WTC11 (cell line): ENCODE measurements at regions not wholly inside any gene's neighbourhood (a gene's known extent, or its start where the extent isn't known, plus 50 kb on each side); places are given as distances from the start of the nearest gene placed in this dataset.

Source experiments
- ATAC-seq: fragments of 200-7000 bp; cut with Tn5 transposase; 2 replicates; pipeline ENCODE4 v1.10.0; 2021; ENCODE audit warnings: mild to moderate bottlenecking, moderate library complexity
- CTCF ChIA-PET: fragments of 300-600 bp; sonication (Branson Sonifier 250); formaldehyde crosslinking; loops from one replicate; lab custom pipeline; 2021; ENCODE audit warnings: antibody characterized with exemption; lab: Charles Lee
- POLR2A ChIA-PET: fragments of 350-600 bp; sonication (Branson Sonifier 250); formaldehyde crosslinking; loops from one replicate; lab custom pipeline; 2021; ENCODE audit warnings: antibody characterized with exemption; lab: Charles Lee
- DNase-seq: peaks from one replicate; pipeline ENCODE4 v3.0.0; 2021; ENCODE audit warnings: low spot score
- H3K27ac Mint-ChIP-seq: 2 replicates; pipeline ENCODE4 v1.8.0; 2021; ENCODE audit warnings: mixed read lengths
- H3K27me3 Mint-ChIP-seq: 2 replicates; pipeline ENCODE4 v1.8.0; 2021; ENCODE audit warnings: low read depth, mild to moderate bottlenecking, moderate library complexity, mixed read lengths
- H3K36me3 Mint-ChIP-seq: 2 replicates; pipeline ENCODE4 v1.8.0; 2021; ENCODE audit warnings: mixed read lengths
- H3K4me1 Mint-ChIP-seq: 2 replicates; pipeline ENCODE4 v1.8.0; 2022; ENCODE audit warnings: mixed read lengths
- H3K4me3 Mint-ChIP-seq: 2 replicates; pipeline ENCODE4 v1.8.0; 2021; ENCODE audit warnings: mild to moderate bottlenecking, moderate library complexity, mixed read lengths
- H3K9me3 Mint-ChIP-seq: 2 replicates; pipeline ENCODE4 v1.8.0; 2021; ENCODE audit warnings: mixed read lengths
- CBFB ChIP-seq: sonication (generic); formaldehyde crosslinking; IDR thresholded peaks from 2 replicates; pipeline ENCODE4 v1.8.1; 2022; ENCODE audit warnings: mild to moderate bottlenecking, low read depth, missing genetic modification reagents
- E2F1 ChIP-seq: sonication (generic); formaldehyde crosslinking; IDR thresholded peaks from 2 replicates; pipeline ENCODE4 v1.8.0; 2022; ENCODE audit warnings: mild to moderate bottlenecking, missing genetic modification reagents
- FOXK1 ChIP-seq: sonication (generic); formaldehyde crosslinking; IDR thresholded peaks from 2 replicates; pipeline ENCODE4 v1.8.0; 2022; ENCODE audit warnings: mild to moderate bottlenecking, moderate library complexity, missing genetic modification reagents
- KAT7 ChIP-seq: sonication (generic); formaldehyde crosslinking; IDR thresholded peaks from 2 replicates; pipeline ENCODE4 v1.8.1; 2023; ENCODE audit warnings: missing genetic modification reagents, mild to moderate bottlenecking, borderline replicate concordance
- MAX ChIP-seq: sonication (generic); formaldehyde crosslinking; IDR thresholded peaks from 2 replicates; pipeline ENCODE4 v1.8.0; 2022; ENCODE audit warnings: mild to moderate bottlenecking, missing genetic modification reagents
- NR1H2 ChIP-seq: sonication (generic); formaldehyde crosslinking; IDR thresholded peaks from 2 replicates; pipeline ENCODE4 v1.9.0; 2021; ENCODE audit warnings: mild to moderate bottlenecking, moderate library complexity, missing genetic modification reagents
- PREB ChIP-seq: sonication (generic); formaldehyde crosslinking; IDR thresholded peaks from 2 replicates; pipeline ENCODE4 v1.8.1; 2022; ENCODE audit warnings: mild to moderate bottlenecking, missing genetic modification reagents, moderate library complexity, borderline replicate concordance
- PRRX2 ChIP-seq: fragments of 250-450 bp; sonication (Bioruptor Pico); IDR thresholded peaks from 2 replicates; pipeline ENCODE4 v1.8.0; 2021; ENCODE audit warnings: mild to moderate bottlenecking
- RORB ChIP-seq: fragments of 250-450 bp; sonication (Bioruptor Pico); IDR thresholded peaks from 2 replicates; pipeline ENCODE4 v1.9.0; 2021; ENCODE audit warnings: mild to moderate bottlenecking
- SMAD3 ChIP-seq: sonication (generic); formaldehyde crosslinking; IDR thresholded peaks from 2 replicates; pipeline ENCODE4 v1.8.0; 2022; ENCODE audit warnings: missing genetic modification reagents, mild to moderate bottlenecking, borderline replicate concordance
- SMAD4 ChIP-seq: sonication (generic); formaldehyde crosslinking; IDR thresholded peaks from 2 replicates; pipeline ENCODE4 v1.8.0; 2022; ENCODE audit warnings: mild to moderate bottlenecking, missing genetic modification reagents
- TCF7 ChIP-seq: sonication (generic); formaldehyde crosslinking; IDR thresholded peaks from 2 replicates; pipeline ENCODE4 v1.8.0; 2022; ENCODE audit warnings: mild to moderate bottlenecking, low read depth, missing genetic modification reagents, moderate library complexity
- USF2 ChIP-seq: sonication (generic); formaldehyde crosslinking; IDR thresholded peaks from 2 replicates; pipeline ENCODE4 v1.8.1; 2023; ENCODE audit warnings: mild to moderate bottlenecking, missing genetic modification reagents, moderate library complexity
- ZBTB21 ChIP-seq: sonication (generic); formaldehyde crosslinking; IDR thresholded peaks from 2 replicates; pipeline ENCODE4 v1.8.1; 2023; ENCODE audit warnings: mild to moderate bottlenecking, missing genetic modification reagents, borderline replicate concordance
- ZBTB43 ChIP-seq: sonication (generic); formaldehyde crosslinking; IDR thresholded peaks from 2 replicates; pipeline ENCODE4 v1.8.1; 2023; ENCODE audit warnings: mild to moderate bottlenecking, missing genetic modification reagents
- ZNF138 ChIP-seq: sonication (generic); formaldehyde crosslinking; conservative IDR thresholded peaks from 2 replicates; pipeline ENCODE4 v1.8.1; 2022; ENCODE audit warnings: mild to moderate bottlenecking, moderate library complexity, missing genetic modification reagents
- ZNF512 ChIP-seq: sonication (generic); formaldehyde crosslinking; IDR thresholded peaks from 2 replicates; pipeline ENCODE4 v1.8.1; 2022; ENCODE audit warnings: missing genetic modification reagents, borderline replicate concordance
- ZSCAN18 ChIP-seq: fragments of 250-450 bp; sonication (Bioruptor Pico); IDR thresholded peaks from 2 replicates; pipeline ENCODE4 v2.1.2; 2022; ENCODE audit warnings: mild to moderate bottlenecking, moderate library complexity

GRCh38 chr2:239776436-239777005 is 248.6 kb downstream of the NDUFA10 start:
- ATAC-seq (no peak), DNase-seq (no peak)
- Mint-ChIP-seq H3K9me3 (peaks cover 28% of the 10 kb centered on the region), H3K4me1 (no peaks in the 10 kb centered on the region), H3K27ac (no peak overlapping the region), H3K4me3 (no peak overlapping the region), H3K27me3 (peaks cover 3% of the 10 kb centered on the region; the same call in 1 of the 2 replicates), H3K36me3 (peaks cover 2% of the 10 kb centered on the region)
- TF ChIP-seq SMAD4 (CRISPR knock-in tag): no peak
- no peak for TF ChIP-seq E2F1
- no peak for TF ChIP-seq FOXK1 (CRISPR knock-in tag)
- no peak for TF ChIP-seq TCF7
- TF ChIP-seq MAX (CRISPR knock-in tag): no peak
- TF ChIP-seq ZNF512 (CRISPR knock-in tag): no peak
- no peak for TF ChIP-seq RORB (CRISPR knock-in tag)
- TF ChIP-seq ZNF138 (CRISPR knock-in tag): no peak
- no peak for TF ChIP-seq ZBTB43
- TF ChIP-seq CBFB (CRISPR knock-in tag): no peak
- TF ChIP-seq SMAD3 (CRISPR knock-in tag): no peak
- TF ChIP-seq ZSCAN18 (CRISPR knock-in tag): no peak
- TF ChIP-seq NR1H2 (CRISPR knock-in tag): no peak
- no peak for TF ChIP-seq KAT7 (CRISPR knock-in tag)
- no peak for TF ChIP-seq PREB (CRISPR knock-in tag)
- TF ChIP-seq ZBTB21 (CRISPR knock-in tag): no peak
- TF ChIP-seq PRRX2 (CRISPR knock-in tag): no peak
- no peak for TF ChIP-seq USF2 (CRISPR knock-in tag)
- ChIA-PET CTCF (no interaction called here), POLR2A (no interaction called here)
